ENCODE measurements at regions not wholly inside any gene's neighbourhood (a gene's known extent, or its start where the extent isn't known, plus 50 kb on each side); places are given as distances from the start of the nearest gene placed in this dataset.

DNA sequence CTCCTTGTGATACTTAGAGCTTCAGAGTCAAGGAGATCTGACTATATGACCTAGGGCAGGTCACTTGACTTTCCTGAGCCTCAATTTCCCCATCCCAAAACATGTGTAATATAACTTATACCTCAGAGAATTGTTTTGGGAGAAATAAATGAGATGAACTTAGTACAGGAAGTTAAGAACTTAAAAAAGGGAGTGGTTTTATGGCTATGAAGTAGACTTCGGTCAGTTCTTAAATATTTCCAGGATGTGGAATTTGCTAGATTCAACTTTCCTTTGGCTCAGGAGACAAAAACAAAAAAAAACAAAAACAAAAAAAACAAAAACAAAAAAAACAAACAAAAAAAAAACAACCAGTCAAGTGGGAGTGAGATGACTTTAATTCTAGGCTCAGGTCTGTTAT, 116.7 kb downstream of the EDEM1 start (continued):
- TF ChIP-seq SOX6 (IDR thresholded peaks at IDR 0.05) = no peak
- TF ChIP-seq SOX6 (CRISPR knock-in tag; IDR thresholded peaks at IDR 0.05) = no peak
- TF ChIP-seq, protein P1, sequence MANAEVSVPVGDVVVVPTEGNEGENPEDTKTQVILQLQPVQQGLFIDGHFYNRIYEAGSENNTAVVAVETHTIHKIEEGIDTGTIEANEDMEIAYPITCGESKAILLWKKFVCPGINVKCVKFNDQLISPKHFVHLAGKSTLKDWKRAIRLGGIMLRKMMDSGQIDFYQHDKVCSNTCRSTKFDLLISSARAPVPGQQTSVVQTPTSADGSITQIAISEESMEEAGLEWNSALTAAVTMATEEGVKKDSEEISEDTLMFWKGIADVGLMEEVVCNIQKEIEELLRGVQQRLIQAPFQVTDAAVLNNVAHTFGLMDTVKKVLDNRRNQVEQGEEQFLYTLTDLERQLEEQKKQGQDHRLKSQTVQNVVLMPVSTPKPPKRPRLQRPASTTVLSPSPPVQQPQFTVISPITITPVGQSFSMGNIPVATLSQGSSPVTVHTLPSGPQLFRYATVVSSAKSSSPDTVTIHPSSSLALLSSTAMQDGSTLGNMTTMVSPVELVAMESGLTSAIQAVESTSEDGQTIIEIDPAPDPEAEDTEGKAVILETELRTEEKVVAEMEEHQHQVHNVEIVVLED (CRISPR knock-in tag; IDR thresholded peaks at IDR 0.05; ENCODE audit: borderline replicate concordance) = no peak
- no peak for TF ChIP-seq GABPA (IDR thresholded peaks at IDR 0.05; ENCODE audit: low read depth, low read length)
- TF ChIP-seq GABPA (CRISPR knock-in tag; IDR thresholded peaks at IDR 0.05; ENCODE audit: low read depth) = no peak
- TF ChIP-seq RCOR2 (CRISPR knock-in tag; IDR thresholded peaks at IDR 0.05) = no peak
- no peak for TF ChIP-seq ZNF549 (CRISPR knock-in tag; IDR thresholded peaks at IDR 0.05)
- no peak for TF ChIP-seq SMAD1 (CRISPR knock-in tag; IDR thresholded peaks at IDR 0.05; ENCODE audit: borderline replicate concordance, low read depth)

GRCh38 chr3:5304789-5305683, 117.5 kb downstream of the EDEM1 start:
- H3K79me2 ChIP-seq (ENCODE audit: insufficient read depth, low read length) = no peaks in the 10 kb centered on the region
- ATAC-seq = peak; percentile 91
- FAIRE-seq = peak; percentile 83
- intact Hi-C loops (cut with micrococcal nuclease; ENCODE audit: unreplicated experiment) (loop anchor here (1.0 to 10.0 kb wide), 5 partner anchors 77 to 1494 kb away; no protein-coding TSS in a partner anchor), in situ Hi-C loops (cut with HindIII; ENCODE audit: extremely low pct_ligation_motif_present, low pct_unique_long_range_greater_than_20kb) (loop anchor here (5.0 kb wide), 1 partner anchor 1492 kb away; no protein-coding TSS in a partner anchor)
- no peaks in the 10 kb centered on the region for H4K20me1 ChIP-seq (ENCODE audit: insufficient read depth, low read length)
- no TSS peak for BruUV-seq (replicated peaks)
- ChIA-PET POLR2A (no interaction called here), CTCF (ENCODE audit: low intra/inter-chr PET ratio, low total read pairs) (interaction anchor here (0.8 to 1.1 kb wide), 2 partner anchors 1494 to 1497 kb away, joined by 3 to 5 read pairs; no protein-coding TSS in a partner anchor)
- 0 out of 5 replicates have a peak, but pooled peaks cover 0 to 3% of the 10 kb centered on the region in 2 experiments for H3K27me3 ChIP-seq (ENCODE audit: control insufficient read depth in 1 of 2, insufficient read depth in 2 of 2, low read length in 2 of 2)
- H3K36me3 ChIP-seq (replicated peaks in 1 of 2; ENCODE audit: control insufficient read depth in 1 of 2, insufficient read depth in 2 of 2, low read length in 2 of 2) = no peaks in the 10 kb centered on the region
- no peak overlapping the region for H3K9ac ChIP-seq (ENCODE audit: insufficient read depth, low read depth, low read length)
- WGBS (ENCODE audit: low lambda C conversion rate) = 15% methylated on average over 13 of the region's 13 CpGs
- DNase-seq (ENCODE audit: low spot score) = peak; percentile 34
- no peak overlapping the region for H3K4me2 ChIP-seq (ENCODE audit: low read depth, low read length)
- H3K4me3 ChIP-seq (replicated peaks in 1 of 3; ENCODE audit: insufficient read depth in 1 of 3, low read depth in 2 of 3, low read length in 3 of 3) = no peak overlapping the region
- H3K9me3 ChIP-seq (ENCODE audit: low read length) = no peaks in the 10 kb centered on the region
- 0 out of 2 replicates have a peak, but pooled peaks cover 7% of the 10 kb centered on the region for H3K4me1 ChIP-seq (ENCODE audit: insufficient read depth, low read length)
- H2AFZ ChIP-seq (ENCODE audit: low read length) = no peak overlapping the region
- no peak overlapping the region for H3K27ac ChIP-seq (ENCODE audit: extremely low read length, insufficient read depth, low read length)
- peak; percentile 87 for TF ChIP-seq STAG1 (CRISPR knock-in tag; IDR thresholded peaks at IDR 0.05)
- TF ChIP-seq NAIF1 (CRISPR knock-in tag; IDR thresholded peaks at IDR 0.05; ENCODE audit: borderline replicate concordance) = no peak
- no peak for TF ChIP-seq GABPA (IDR thresholded peaks at IDR 0.05; ENCODE audit: low read depth, low read length)
- TF ChIP-seq GABPA (CRISPR knock-in tag; IDR thresholded peaks at IDR 0.05; ENCODE audit: low read depth) = no peak
- TF ChIP-seq RAD21 (CRISPR knock-in tag; IDR thresholded peaks at IDR 0.05) = peak; percentile 74
- TF ChIP-seq DR1 (CRISPR knock-in tag; IDR thresholded peaks at IDR 0.05) = no peak
- no peak for TF ChIP-seq MXD4 (CRISPR knock-in tag; IDR thresholded peaks at IDR 0.05)
- peak; percentile 22 for TF ChIP-seq XRCC5 (optimal IDR thresholded peaks at IDR 0.05; ENCODE audit: low read length)
- no peak for TF ChIP-seq U2AF1 (optimal IDR thresholded peaks at IDR 0.05; ENCODE audit: low read depth, low read length)
- TF ChIP-seq SMC3 (IDR thresholded peaks at IDR 0.05; ENCODE audit: low read length) = peak; percentile 47; the same call in 1 of the 2 replicates
